ENCODE measurements at regions not wholly inside any gene's neighbourhood (a gene's known extent, or its start where the extent isn't known, plus 50 kb on each side); places are given as distances from the start of the nearest gene placed in this dataset.
A peak's percentile ranks its signal among the peaks of the same experiment; 100 is the strongest.

- WGBS (ENCODE audit: insufficient coverage) = 32% methylated on average over 2 of the region's 2 CpGs
- DNase-seq (no peak), ATAC-seq (peak in 2 of 3 donors; percentile 26 to 48)
- H3K27me3 Mint-ChIP-seq (ENCODE audit: low read depth in 2 of 2) = peaks cover 4 to 6% of the 10 kb centered on the region in 2 donors
- intact Hi-C loops (cut with micrococcal nuclease) = no loop called here
- H3K9me3 Mint-ChIP-seq = peaks cover 2 to 3% of the 10 kb centered on the region in 2 donors
- Histone ChIP-seq H3K27ac (ENCODE audit: low read length) (no peak overlapping the region), H3K36me3 (ENCODE audit: control insufficient read depth, insufficient read depth, low read length) (no peaks in the 10 kb centered on the region), H3K4me1 (ENCODE audit: control insufficient read depth, insufficient read depth, low read length) (no peaks in the 10 kb centered on the region), H3K27me3 (ENCODE audit: control insufficient read depth, insufficient read depth, low read length) (no peaks in the 10 kb centered on the region), H3K9me3 (ENCODE audit: control insufficient read depth, insufficient read depth, low read length) (no peaks in the 10 kb centered on the region), H3K4me3 (ENCODE audit: low read length) (no peak overlapping the region)
- no peak overlapping the region for H3K4me3 Mint-ChIP-seq
- peaks cover 8 to 9% of the 10 kb centered on the region in 2 donors for H3K4me1 Mint-ChIP-seq
- TF ChIP-seq CTCF (IDR thresholded peaks at IDR 0.05) = no peak
- no peak overlapping the region for H3K27ac Mint-ChIP-seq
- no peaks in the 10 kb centered on the region for H3K36me3 Mint-ChIP-seq
These were observed 171.5 kb upstream of the ADCY1 start for GRCh38 chr7:45402480-45403218.

GRCh38 chr7:45404622-45405021 lies 169.5 kb upstream of the ADCY1 start:
- Histone ChIP-seq H3K4me1 (ENCODE audit: control insufficient read depth, insufficient read depth, low read length) (no peaks in the 10 kb centered on the region), H3K27me3 (ENCODE audit: control insufficient read depth, insufficient read depth, low read length) (no peaks in the 10 kb centered on the region), H3K36me3 (ENCODE audit: control insufficient read depth, insufficient read depth, low read length) (no peaks in the 10 kb centered on the region), H3K27ac (ENCODE audit: low read length) (no peak overlapping the region), H3K9me3 (ENCODE audit: control insufficient read depth, insufficient read depth, low read length) (no peaks in the 10 kb centered on the region), H3K4me3 (ENCODE audit: low read length) (no peak overlapping the region)
- Mint-ChIP-seq H3K27ac (no peak overlapping the region), H3K4me3 (no peak overlapping the region), H3K36me3 (no peaks in the 10 kb centered on the region), H3K9me3 (peaks cover 2 to 3% of the 10 kb centered on the region in 2 donors), H3K27me3 (ENCODE audit: low read depth in 2 of 2) (peaks cover 4 to 6% of the 10 kb centered on the region in 2 donors), H3K4me1 (peaks cover 8 to 9% of the 10 kb centered on the region in 2 donors)
- ATAC-seq = no peak
- intact Hi-C loops (cut with micrococcal nuclease) = no loop called here
- no peak for DNase-seq
- WGBS (ENCODE audit: insufficient coverage) = 78% methylated on average over 2 of the region's 2 CpGs
- no peak for TF ChIP-seq CTCF (IDR thresholded peaks at IDR 0.05)

GRCh38 chr7:45407730-45408408 lies 166.3 kb upstream of the ADCY1 start:
- H3K9me3 Mint-ChIP-seq = peaks cover 6% of the 10 kb centered on the region in 2 donors
- peaks cover 3% of the 10 kb centered on the region in 2 donors for H3K4me1 Mint-ChIP-seq
- H3K36me3 Mint-ChIP-seq = no peaks in the 10 kb centered on the region
- intact Hi-C loops (cut with micrococcal nuclease) = no loop called here
- TF ChIP-seq CTCF (IDR thresholded peaks at IDR 0.05) = no peak
- Histone ChIP-seq H3K4me3 (ENCODE audit: low read length) (no peak overlapping the region), H3K4me1 (ENCODE audit: control insufficient read depth, insufficient read depth, low read length) (no peaks in the 10 kb centered on the region), H3K36me3 (ENCODE audit: control insufficient read depth, insufficient read depth, low read length) (no peaks in the 10 kb centered on the region), H3K9me3 (ENCODE audit: control insufficient read depth, insufficient read depth, low read length) (no peaks in the 10 kb centered on the region), H3K27ac (ENCODE audit: low read length) (no peak overlapping the region), H3K27me3 (ENCODE audit: control insufficient read depth, insufficient read depth, low read length) (no peaks in the 10 kb centered on the region)
- no peak overlapping the region for H3K27ac Mint-ChIP-seq
- no peak for DNase-seq
- no peak for ATAC-seq
- WGBS (ENCODE audit: insufficient coverage) = 84% methylated on average over 27 of the region's 27 CpGs
- no peak overlapping the region for H3K4me3 Mint-ChIP-seq
- H3K27me3 Mint-ChIP-seq (ENCODE audit: low read depth in 2 of 2) = peaks cover 4 to 6% of the 10 kb centered on the region in 2 donors

Data from natural killer cell (primary cell).